Type B pancreatic cell (in vitro differentiated cells): ENCODE measurements at regions not wholly inside any gene's neighbourhood (a gene's known extent, or its start where the extent isn't known, plus 50 kb on each side); places are given as distances from the start of the nearest gene placed in this dataset.

Experiments used
- DNase-seq: peaks from one replicate; pipeline ENCODE4 v3.0.0; 2021; ENCODE audit warnings: mixed read lengths; ENCODE audit not compliant: unreplicated experiment; ENCODE audit errors: extremely low spot score
- H3K27ac Mint-ChIP-seq: 2 replicates; pipeline ENCODE4 v1.8.0; 2021; ENCODE audit warnings: mild to moderate bottlenecking, mixed read lengths
- H3K27me3 Mint-ChIP-seq: 2 replicates; pipeline ENCODE4 v1.8.0; 2021; ENCODE audit warnings: mixed read lengths
- H3K36me3 Mint-ChIP-seq: 2 replicates; pipeline ENCODE4 v1.8.0; 2021; ENCODE audit warnings: mixed read lengths
- H3K4me1 Mint-ChIP-seq: one replicate; pipeline ENCODE4 v1.8.0; 2021; ENCODE audit warnings: mixed read lengths; ENCODE audit not compliant: unreplicated experiment
- H3K4me3 Mint-ChIP-seq: 2 replicates; pipeline ENCODE4 v1.8.0; 2021; ENCODE audit warnings: mild to moderate bottlenecking, mixed read lengths
- H3K9me3 Mint-ChIP-seq: 2 replicates; pipeline ENCODE4 v1.8.0; 2021; ENCODE audit warnings: mixed read lengths
- TF ChIP-seq, protein P1 (sequence below): fragments of 200-600 bp; sonication (generic); conservative IDR thresholded peaks from 2 replicates; pipeline ENCODE4 v1.5.0; 2021; ENCODE audit warnings: antibody characterized with exemption, mild to moderate bottlenecking

DNA sequence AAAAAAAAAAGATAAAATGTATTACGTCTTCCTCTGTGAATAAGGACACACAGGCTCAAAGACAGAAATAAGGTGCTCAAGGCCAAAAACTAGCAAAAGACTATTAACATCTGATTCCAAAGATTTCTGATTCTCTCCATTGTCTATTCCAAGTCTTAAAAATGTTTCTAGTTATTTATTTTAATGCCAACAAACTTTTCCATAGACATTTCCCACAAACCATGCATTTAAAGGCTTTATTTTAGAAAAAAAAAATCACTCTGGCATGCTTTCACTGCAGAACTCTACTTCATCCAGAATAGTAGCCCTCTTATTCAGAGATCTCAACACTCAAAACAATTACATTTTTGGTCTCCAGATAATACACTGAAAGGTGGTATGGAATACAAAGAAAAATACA is 545.0 kb upstream of the TENM3 start:
- Mint-ChIP-seq H3K36me3 (no peaks in the 10 kb centered on the region), H3K4me3 (no peak overlapping the region), H3K27ac (no peak overlapping the region), H3K9me3 (no peaks in the 10 kb centered on the region), H3K4me1 (peaks cover 3% of the 10 kb centered on the region), H3K27me3 (no peaks in the 10 kb centered on the region)
- TF ChIP-seq, protein P1, sequence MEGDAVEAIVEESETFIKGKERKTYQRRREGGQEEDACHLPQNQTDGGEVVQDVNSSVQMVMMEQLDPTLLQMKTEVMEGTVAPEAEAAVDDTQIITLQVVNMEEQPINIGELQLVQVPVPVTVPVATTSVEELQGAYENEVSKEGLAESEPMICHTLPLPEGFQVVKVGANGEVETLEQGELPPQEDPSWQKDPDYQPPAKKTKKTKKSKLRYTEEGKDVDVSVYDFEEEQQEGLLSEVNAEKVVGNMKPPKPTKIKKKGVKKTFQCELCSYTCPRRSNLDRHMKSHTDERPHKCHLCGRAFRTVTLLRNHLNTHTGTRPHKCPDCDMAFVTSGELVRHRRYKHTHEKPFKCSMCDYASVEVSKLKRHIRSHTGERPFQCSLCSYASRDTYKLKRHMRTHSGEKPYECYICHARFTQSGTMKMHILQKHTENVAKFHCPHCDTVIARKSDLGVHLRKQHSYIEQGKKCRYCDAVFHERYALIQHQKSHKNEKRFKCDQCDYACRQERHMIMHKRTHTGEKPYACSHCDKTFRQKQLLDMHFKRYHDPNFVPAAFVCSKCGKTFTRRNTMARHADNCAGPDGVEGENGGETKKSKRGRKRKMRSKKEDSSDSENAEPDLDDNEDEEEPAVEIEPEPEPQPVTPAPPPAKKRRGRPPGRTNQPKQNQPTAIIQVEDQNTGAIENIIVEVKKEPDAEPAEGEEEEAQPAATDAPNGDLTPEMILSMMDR = no peak
- DNase-seq = no peak

DNA sequence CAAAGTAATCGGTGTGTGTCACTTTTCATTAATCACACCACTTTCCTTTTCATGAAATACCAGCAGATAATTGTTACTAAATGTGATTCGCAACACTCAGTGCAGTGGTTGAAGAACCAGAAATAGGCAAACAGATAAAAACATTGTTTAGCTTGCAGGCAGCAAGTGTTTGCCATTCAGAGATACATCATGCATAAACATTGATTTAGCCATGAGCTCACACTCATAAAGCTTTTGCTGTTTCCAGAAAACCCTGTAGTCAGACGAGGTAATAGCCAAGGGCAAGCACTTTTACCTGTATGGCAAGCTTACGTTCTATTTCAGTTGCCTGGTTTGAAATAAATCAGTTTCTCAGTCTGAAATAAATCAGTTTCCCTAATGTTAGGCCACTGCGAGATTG is 542.0 kb upstream of the TENM3 start:
- Mint-ChIP-seq H3K4me1 (peaks cover 3% of the 10 kb centered on the region), H3K27me3 (no peaks in the 10 kb centered on the region), H3K4me3 (no peak overlapping the region), H3K27ac (no peak overlapping the region), H3K36me3 (no peaks in the 10 kb centered on the region), H3K9me3 (no peaks in the 10 kb centered on the region)
- TF ChIP-seq, protein P1 = no peak
- DNase-seq = no peak

DNA sequence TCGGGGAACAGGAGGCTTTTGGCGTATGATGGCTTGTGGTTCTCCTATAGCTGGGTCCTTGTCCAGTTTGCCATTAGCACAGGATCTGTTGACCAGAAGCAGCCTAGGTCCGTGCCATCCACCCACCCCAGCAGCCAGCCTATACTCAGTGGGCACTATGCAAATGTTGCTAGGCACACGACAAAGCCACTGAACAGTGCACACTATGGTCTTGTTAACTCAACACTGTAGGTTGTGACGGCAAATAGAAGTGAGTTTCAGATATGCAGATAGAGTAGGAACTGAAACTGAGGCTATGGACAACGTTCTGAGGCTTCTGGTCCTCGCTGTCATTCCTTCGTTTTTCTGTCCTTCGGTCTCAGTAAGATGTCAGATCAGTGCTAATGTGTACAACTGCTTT is 541.3 kb upstream of the TENM3 start:
- H3K27me3 Mint-ChIP-seq = no peaks in the 10 kb centered on the region
- no peak overlapping the region for H3K27ac Mint-ChIP-seq
- DNase-seq = no peak
- H3K4me3 Mint-ChIP-seq = no peak overlapping the region
- TF ChIP-seq, protein P1 = no peak
- H3K9me3 Mint-ChIP-seq = no peaks in the 10 kb centered on the region
- H3K36me3 Mint-ChIP-seq = no peaks in the 10 kb centered on the region
- H3K4me1 Mint-ChIP-seq = peaks cover 3% of the 10 kb centered on the region

DNA sequence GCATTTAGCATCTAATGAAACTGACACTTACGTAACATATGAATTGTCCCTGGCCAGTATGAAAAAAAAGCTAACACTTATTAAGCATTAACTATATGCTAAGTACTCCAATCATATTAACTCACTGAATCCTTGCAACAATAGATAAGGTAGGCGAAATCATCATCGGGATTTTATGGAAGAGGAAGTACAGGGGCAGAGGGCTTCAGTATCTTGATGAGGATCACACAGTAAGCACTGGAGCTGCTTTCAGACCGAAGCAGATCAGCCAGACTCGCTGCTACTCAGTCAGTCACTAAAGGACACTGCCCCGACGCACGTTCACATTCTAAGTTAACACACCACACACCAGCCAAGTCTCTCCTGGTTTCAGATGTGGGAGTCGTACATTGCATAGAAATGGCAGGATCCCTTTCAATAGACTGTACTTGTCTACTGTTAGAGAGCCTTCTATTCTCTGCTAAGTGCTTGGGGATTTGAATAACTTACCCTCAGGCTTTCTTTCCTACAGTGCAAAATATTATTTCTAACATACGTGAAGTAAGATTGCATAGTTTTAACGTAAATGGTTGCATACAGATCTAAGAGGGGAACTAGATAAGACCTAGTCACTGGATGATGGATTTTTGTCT is 540.2 kb upstream of the TENM3 start:
- DNase-seq = no peak
- Mint-ChIP-seq H3K27me3 (no peaks in the 10 kb centered on the region), H3K27ac (no peak overlapping the region), H3K4me1 (peaks cover 3% of the 10 kb centered on the region), H3K36me3 (no peaks in the 10 kb centered on the region), H3K4me3 (no peak overlapping the region), H3K9me3 (no peaks in the 10 kb centered on the region)
- TF ChIP-seq, protein P1 = no peak

DNA sequence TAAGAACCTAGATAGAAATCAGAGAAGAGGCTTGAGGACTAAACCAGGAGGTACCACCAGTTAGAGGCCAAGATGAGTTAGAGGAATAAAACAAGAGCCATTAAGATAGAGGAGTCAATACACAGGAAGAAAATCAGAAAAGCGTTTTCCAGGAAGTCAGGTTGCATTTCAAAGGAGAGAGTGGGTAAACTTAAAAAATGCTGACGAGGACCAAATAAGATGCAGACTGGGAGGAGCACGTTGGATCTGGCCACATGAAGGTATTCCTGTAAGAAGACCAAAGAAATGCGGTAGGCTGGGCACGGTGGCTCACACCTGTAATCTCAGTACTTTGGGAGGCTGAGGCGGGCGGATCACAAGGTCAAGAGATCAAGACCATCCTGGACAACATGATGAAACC is 533.1 kb upstream of the TENM3 start:
- no peak for DNase-seq
- Mint-ChIP-seq H3K36me3 (no peaks in the 10 kb centered on the region), H3K27me3 (no peaks in the 10 kb centered on the region), H3K27ac (no peak overlapping the region), H3K9me3 (no peaks in the 10 kb centered on the region), H3K4me3 (no peak overlapping the region), H3K4me1 (no peaks in the 10 kb centered on the region)
- TF ChIP-seq, protein P1 = no peak

DNA sequence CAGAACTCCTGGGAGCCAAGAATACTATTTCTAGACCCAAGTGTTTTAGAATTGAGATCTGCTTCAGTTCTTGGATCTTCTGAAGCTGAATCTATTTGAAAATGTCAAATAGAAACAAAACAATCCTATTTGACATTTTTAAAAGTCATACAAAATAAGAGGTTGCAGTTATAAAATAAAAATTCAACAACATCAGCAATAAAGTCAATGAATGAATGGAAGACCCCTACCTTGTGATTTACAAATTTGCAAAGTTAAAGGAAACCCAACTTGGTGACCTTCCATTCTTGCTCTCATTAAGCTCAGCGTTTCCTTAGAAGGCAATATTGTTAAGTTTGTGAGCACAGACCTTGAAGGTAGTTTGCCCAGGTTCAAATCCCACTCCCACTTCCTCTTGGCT is 531.8 kb upstream of the TENM3 start:
- Mint-ChIP-seq H3K4me1 (no peaks in the 10 kb centered on the region), H3K36me3 (no peaks in the 10 kb centered on the region), H3K27me3 (no peaks in the 10 kb centered on the region), H3K27ac (no peak overlapping the region), H3K4me3 (no peak overlapping the region), H3K9me3 (no peaks in the 10 kb centered on the region)
- DNase-seq = no peak
- TF ChIP-seq, protein P1 = no peak
